Activated CD4-positive, alpha-beta T cell treated with anti-CD3 and anti-CD28 coated beads for 36 hours (primary cell): ENCODE measurements at regions not wholly inside any gene's neighbourhood (a gene's known extent, or its start where the extent isn't known, plus 50 kb on each side); places are given as distances from the start of the nearest gene placed in this dataset.

Source experiments
- ATAC-seq: fragments of 200-7000 bp; cut with Tn5 transposase; one replicate; pipeline ENCODE4 v1.10.0; 2021; ENCODE audit warnings: mild to moderate bottlenecking, moderate library complexity
- CTCF ChIA-PET: fragments of 350-600 bp; sonication (Branson Sonifier 250); formaldehyde crosslinking; loops from one replicate; lab custom pipeline; 2021; ENCODE audit warnings: antibody characterized with exemption; lab: Charles Lee
- POLR2A ChIA-PET: fragments of 350-600 bp; sonication (Branson Sonifier 250); formaldehyde crosslinking; loops from one replicate; lab custom pipeline; 2021; ENCODE audit warnings: antibody characterized with exemption, inconsistent platforms; lab: Charles Lee
- DNase-seq: peaks from one replicate; pipeline ENCODE4 v3.0.0-alpha.2; 2020
- H3K27ac Mint-ChIP-seq: one replicate; pipeline ENCODE4 v1.8.0; 2021; ENCODE audit warnings: mixed read lengths
- H3K27me3 Mint-ChIP-seq: one replicate; pipeline ENCODE4 v1.8.0; 2021; ENCODE audit warnings: mixed read lengths
- H3K36me3 Mint-ChIP-seq: one replicate; pipeline ENCODE4 v1.8.0; 2021; ENCODE audit warnings: low read depth, mixed read lengths
- H3K4me1 Mint-ChIP-seq: one replicate; pipeline ENCODE4 v1.8.0; 2021; ENCODE audit warnings: mixed read lengths
- H3K4me3 Mint-ChIP-seq: one replicate; pipeline ENCODE4 v1.8.0; 2021; ENCODE audit warnings: mild to moderate bottlenecking, moderate library complexity, mixed read lengths
- H3K9me3 Mint-ChIP-seq: one replicate; pipeline ENCODE4 v1.8.0; 2021; ENCODE audit warnings: low read depth, mixed read lengths
- intact Hi-C, 2 experiments: fragments of 100-400 bp; cut with DNase I in 1 of 2; cut with micrococcal nuclease in 1 of 2; formaldehyde crosslinking; loops; one replicate each; pipeline versions ENCODE4 v1.14.2 to v1.15.1; 2022 to 2024; cut with DNase I, micrococcal nuclease

- ChIA-PET CTCF (no interaction called here), POLR2A (no interaction called here)
- no peak overlapping the region for H3K4me3 Mint-ChIP-seq
- no peaks in the 10 kb centered on the region for H3K27me3 Mint-ChIP-seq
- intact Hi-C loops, result no loop called here
- peaks cover 16% of the 10 kb centered on the region for H3K9me3 Mint-ChIP-seq
- ATAC-seq (no peak), DNase-seq (no peak)
- no peak overlapping the region for H3K27ac Mint-ChIP-seq
- no peaks in the 10 kb centered on the region for H3K4me1 Mint-ChIP-seq
- H3K36me3 Mint-ChIP-seq, result no peaks in the 10 kb centered on the region
Measured at GRCh38 chr5:15233566-15233965, 266.4 kb upstream of the FBXL7 start.

GRCh38 chr5:15222156-15222555, 277.8 kb upstream of the FBXL7 start:
- no peaks in the 10 kb centered on the region for H3K4me1 Mint-ChIP-seq
- H3K36me3 Mint-ChIP-seq, result no peaks in the 10 kb centered on the region
- ChIA-PET POLR2A (no interaction called here), CTCF (no interaction called here)
- H3K4me3 Mint-ChIP-seq, result no peak overlapping the region
- H3K27ac Mint-ChIP-seq, result no peak overlapping the region
- DNase-seq (no peak), ATAC-seq (no peak)
- no peaks in the 10 kb centered on the region for H3K27me3 Mint-ChIP-seq
- intact Hi-C loops, result no loop called here
- H3K9me3 Mint-ChIP-seq, result peaks cover 25% of the 10 kb centered on the region

DNA sequence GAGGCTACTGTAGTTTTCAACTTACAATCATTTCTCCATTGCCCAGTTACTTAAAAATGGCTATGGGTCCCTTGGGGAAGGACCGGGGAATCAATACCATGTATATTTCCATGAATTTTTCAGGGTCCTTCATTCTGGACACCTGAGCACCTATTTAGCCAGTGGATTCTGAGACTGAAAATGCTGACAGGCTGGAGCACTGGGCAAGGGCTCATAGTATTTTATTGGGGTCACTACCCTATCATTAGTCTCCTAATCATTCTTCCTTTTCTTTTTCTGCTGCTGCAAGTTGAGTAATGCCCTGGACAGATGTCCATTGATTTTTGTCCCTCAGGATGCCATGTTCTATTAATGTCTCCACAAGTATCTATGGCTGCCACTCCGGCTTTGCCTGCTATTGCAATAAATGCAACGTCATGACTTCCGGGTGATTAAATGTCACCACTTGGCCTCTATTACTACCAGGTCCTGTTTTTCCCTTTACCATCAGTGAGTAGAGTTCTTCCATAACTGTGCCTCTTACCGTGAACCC, 279.3 kb upstream of the FBXL7 start:
- H3K27ac Mint-ChIP-seq, result no peak overlapping the region
- ATAC-seq, result no peak
- H3K4me1 Mint-ChIP-seq, result no peaks in the 10 kb centered on the region
- H3K27me3 Mint-ChIP-seq, result no peaks in the 10 kb centered on the region
- POLR2A ChIA-PET, result no interaction called here
- CTCF ChIA-PET, result no interaction called here
- H3K36me3 Mint-ChIP-seq, result no peaks in the 10 kb centered on the region
- intact Hi-C loops, result no loop called here
- H3K9me3 Mint-ChIP-seq, result peaks cover 34% of the 10 kb centered on the region
- H3K4me3 Mint-ChIP-seq, result no peak overlapping the region
- DNase-seq, result no peak

- Mint-ChIP-seq H3K27me3 (no peaks in the 10 kb centered on the region), H3K27ac (no peak overlapping the region), H3K4me1 (no peaks in the 10 kb centered on the region), H3K4me3 (no peak overlapping the region), H3K36me3 (no peaks in the 10 kb centered on the region), H3K9me3 (peaks cover 14% of the 10 kb centered on the region)
- DNase-seq (no peak), ATAC-seq (no peak)
- ChIA-PET POLR2A (no interaction called here), CTCF (no interaction called here)
- intact Hi-C loops, result no loop called here
Measured at GRCh38 chr5:15215056-15215455, 284.9 kb upstream of the FBXL7 start.

GRCh38 chr5:15214010-15214409, 286.0 kb upstream of the FBXL7 start:
- Mint-ChIP-seq H3K4me3 (no peak overlapping the region), H3K36me3 (no peaks in the 10 kb centered on the region), H3K9me3 (peaks cover 14% of the 10 kb centered on the region), H3K27me3 (no peaks in the 10 kb centered on the region), H3K4me1 (no peaks in the 10 kb centered on the region), H3K27ac (no peak overlapping the region)
- ATAC-seq (no peak), DNase-seq (no peak)
- intact Hi-C loops, result no loop called here
- ChIA-PET POLR2A (no interaction called here), CTCF (no interaction called here)

DNA sequence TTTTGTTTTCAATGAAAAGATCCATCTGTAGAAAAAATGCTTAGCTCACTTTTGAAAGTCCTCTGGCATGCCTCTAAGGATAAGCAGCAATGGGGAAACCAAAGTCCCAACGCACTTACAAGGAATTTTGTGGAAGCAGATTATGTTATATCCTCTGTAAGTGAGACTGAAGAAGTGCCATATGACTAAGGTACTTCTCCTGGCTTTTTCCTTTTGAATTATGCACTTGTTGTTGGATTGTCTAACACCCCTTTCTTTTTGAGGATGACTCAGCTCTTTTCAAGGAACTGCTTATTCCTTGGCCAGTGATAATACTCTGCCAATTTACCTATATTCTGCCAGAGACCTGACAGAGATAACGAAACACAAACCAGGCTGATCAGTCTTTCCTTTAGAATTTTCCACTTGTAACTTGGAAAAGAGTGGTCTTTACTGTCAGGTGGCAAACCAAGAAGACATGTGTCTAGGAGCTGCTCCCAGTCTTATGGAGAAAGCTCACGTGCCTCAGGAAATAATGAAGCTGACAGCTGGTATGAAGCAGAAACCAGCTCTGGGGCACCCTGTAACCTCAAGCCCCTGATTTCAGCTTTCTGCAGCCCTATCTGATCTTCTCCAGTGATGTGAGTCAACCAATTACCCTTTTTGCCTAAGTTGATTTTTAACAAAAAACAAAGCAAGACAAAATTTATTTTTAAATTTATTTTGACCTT, 290.8 kb upstream of the FBXL7 start:
- ATAC-seq, result no peak
- Mint-ChIP-seq H3K27me3 (no peaks in the 10 kb centered on the region), H3K4me1 (no peaks in the 10 kb centered on the region), H3K36me3 (no peaks in the 10 kb centered on the region), H3K27ac (no peak overlapping the region), H3K4me3 (no peak overlapping the region), H3K9me3 (peaks cover 12% of the 10 kb centered on the region)
- intact Hi-C loops, result no loop called here
- CTCF ChIA-PET, result interaction anchor here (0.8 kb wide), 1 partner anchor 103 kb away, joined by 3 read pairs; no protein-coding TSS in a partner anchor
- POLR2A ChIA-PET, result no interaction called here
- DNase-seq, result no peak

DNA sequence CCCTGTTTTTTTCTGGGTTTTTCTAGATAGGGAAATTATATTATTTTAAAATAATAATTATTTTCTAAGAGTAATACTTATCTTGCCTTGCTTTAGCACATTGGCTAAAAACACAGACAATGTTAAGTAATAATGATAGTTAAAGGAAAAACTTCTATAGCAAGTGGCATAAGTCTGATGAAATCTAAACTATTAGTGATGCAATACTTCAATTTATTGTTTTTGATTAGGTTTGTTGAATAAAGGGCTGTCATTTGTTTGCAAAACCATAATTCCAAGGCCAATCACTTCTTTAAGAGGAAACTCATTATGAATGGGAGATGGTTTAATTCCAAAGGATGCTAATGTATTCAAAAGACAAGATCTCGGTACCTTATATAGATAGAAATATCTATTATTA, 293.8 kb upstream of the FBXL7 start:
- no peak overlapping the region for H3K4me3 Mint-ChIP-seq

DNA sequence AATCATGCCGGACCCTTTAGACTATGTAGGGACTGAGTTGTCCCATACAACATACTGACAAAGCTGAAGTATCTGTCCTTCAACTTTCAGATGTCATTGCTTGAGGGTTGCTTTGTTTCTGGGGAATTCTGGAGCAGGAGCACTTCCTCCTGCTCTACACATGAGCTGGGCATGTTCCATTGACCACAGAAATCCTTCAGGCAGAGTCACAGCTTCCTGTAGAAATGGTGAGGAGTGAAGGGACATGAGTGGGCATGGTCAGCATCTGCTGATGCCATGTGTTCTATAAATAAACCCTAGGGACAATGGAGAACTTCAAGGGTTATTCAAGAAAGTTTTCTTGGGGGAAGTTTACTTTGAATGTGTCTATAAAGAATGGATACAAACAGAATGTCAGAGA, 296.6 kb upstream of the FBXL7 start:
- Mint-ChIP-seq H3K27me3 (no peaks in the 10 kb centered on the region), H3K9me3 (peaks cover 20% of the 10 kb centered on the region), H3K36me3 (no peaks in the 10 kb centered on the region), H3K4me3 (no peak overlapping the region), H3K4me1 (no peaks in the 10 kb centered on the region), H3K27ac (no peak overlapping the region)
- intact Hi-C loops, result no loop called here
- ChIA-PET POLR2A (no interaction called here), CTCF (no interaction called here)
- DNase-seq (no peak), ATAC-seq (no peak)

More for the DNA sequence above, 293.8 kb upstream of the FBXL7 start:
- Mint-ChIP-seq H3K27ac (no peak overlapping the region), H3K4me1 (no peaks in the 10 kb centered on the region), H3K36me3 (no peaks in the 10 kb centered on the region), H3K9me3 (peaks cover 22% of the 10 kb centered on the region), H3K27me3 (no peaks in the 10 kb centered on the region)
- CTCF ChIA-PET, result no interaction called here
- ATAC-seq (no peak), DNase-seq (no peak)
- POLR2A ChIA-PET, result no interaction called here
- intact Hi-C loops, result no loop called here

GRCh38 chr5:15191012-15191411, 309.0 kb upstream of the FBXL7 start:
- Mint-ChIP-seq H3K27ac (no peak overlapping the region), H3K27me3 (no peaks in the 10 kb centered on the region)
- POLR2A ChIA-PET, result no interaction called here

DNA sequence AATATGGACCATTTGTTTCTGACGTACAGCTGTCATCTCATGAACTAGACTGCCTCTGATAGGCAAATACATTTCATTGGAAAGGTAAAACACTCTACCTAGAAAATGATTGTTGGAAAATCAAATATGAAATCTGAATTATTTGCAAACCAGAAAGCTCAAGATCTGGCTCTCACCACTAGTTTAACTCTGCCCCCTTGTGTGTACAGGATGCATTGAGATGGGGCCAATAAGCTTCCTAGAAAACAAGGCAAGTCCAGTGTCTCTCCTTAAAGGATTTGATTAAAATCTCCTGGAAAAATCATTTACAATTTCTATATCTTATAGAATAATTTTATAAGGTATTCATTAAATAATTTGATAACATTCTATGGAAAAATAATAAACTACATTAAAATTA, 311.9 kb upstream of the ANKH start:
- ATAC-seq, result no peak
- Mint-ChIP-seq H3K4me1 (no peaks in the 10 kb centered on the region), H3K36me3 (no peaks in the 10 kb centered on the region), H3K9me3 (peaks cover 15% of the 10 kb centered on the region), H3K27me3 (no peaks in the 10 kb centered on the region), H3K27ac (no peak overlapping the region), H3K4me3 (no peak overlapping the region)
- intact Hi-C loops, result no loop called here
- DNase-seq, result no peak
- POLR2A ChIA-PET, result no interaction called here
- CTCF ChIA-PET, result no interaction called here

More at GRCh38 chr5:15191012-15191411, 309.0 kb upstream of the FBXL7 start:
- peaks cover 21% of the 10 kb centered on the region for H3K9me3 Mint-ChIP-seq
- CTCF ChIA-PET, result no interaction called here
- intact Hi-C loops, result no loop called here
- H3K4me1 Mint-ChIP-seq, result no peaks in the 10 kb centered on the region
- DNase-seq (no peak), ATAC-seq (no peak)
- H3K4me3 Mint-ChIP-seq, result no peak overlapping the region
- H3K36me3 Mint-ChIP-seq, result no peaks in the 10 kb centered on the region

DNA sequence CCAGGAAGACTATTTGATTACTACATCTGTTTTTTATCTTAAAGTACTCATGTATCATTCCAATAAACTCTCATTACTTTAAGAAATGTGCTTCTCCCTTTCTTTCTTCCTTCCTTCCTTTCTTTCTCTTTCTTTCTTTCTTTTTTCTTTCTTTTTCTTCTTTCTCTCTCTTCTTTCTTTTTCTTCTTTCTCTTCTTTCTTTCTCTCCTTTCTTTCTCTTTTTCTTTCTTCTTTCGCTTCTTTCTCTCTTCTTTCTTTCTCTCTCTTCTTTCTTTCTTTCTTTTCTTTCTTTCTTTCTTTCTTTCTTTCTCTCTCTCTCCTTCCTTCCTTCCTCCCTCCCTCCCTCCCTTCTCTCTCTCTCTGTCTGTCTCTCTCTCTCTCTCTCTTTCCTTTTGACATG, 298.6 kb upstream of the ANKH start:
- H3K36me3 Mint-ChIP-seq, result no peaks in the 10 kb centered on the region
- H3K9me3 Mint-ChIP-seq, result peaks cover 28% of the 10 kb centered on the region
- POLR2A ChIA-PET, result no interaction called here
- H3K27ac Mint-ChIP-seq, result no peak overlapping the region
- ATAC-seq (no peak), DNase-seq (no peak)
- CTCF ChIA-PET, result no interaction called here
- H3K4me1 Mint-ChIP-seq, result no peaks in the 10 kb centered on the region
- intact Hi-C loops, result no loop called here
- H3K27me3 Mint-ChIP-seq, result no peaks in the 10 kb centered on the region
- H3K4me3 Mint-ChIP-seq, result no peak overlapping the region

DNA sequence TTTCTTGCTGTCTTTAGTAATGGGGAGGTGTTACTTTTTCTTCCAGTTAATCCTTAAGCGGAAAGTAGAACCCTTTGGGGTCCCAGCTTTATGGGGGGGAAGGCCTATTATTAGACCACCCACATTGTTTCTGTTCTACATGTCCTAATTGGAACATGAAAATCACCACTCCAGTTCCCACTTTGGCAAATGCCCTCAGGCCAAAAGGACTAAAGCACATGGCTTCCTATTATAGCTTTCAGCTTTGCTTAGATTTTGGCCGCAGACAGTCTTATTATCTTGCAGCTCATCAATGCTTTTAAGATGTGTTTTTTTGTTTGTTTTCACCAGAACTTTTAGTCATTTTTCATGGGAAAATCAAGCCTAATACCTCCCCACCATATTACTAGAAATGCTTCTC, 296.8 kb upstream of the ANKH start:
- intact Hi-C loops, result no loop called here
- ATAC-seq, result no peak
- no peaks in the 10 kb centered on the region for H3K4me1 Mint-ChIP-seq
- POLR2A ChIA-PET, result no interaction called here
- no peaks in the 10 kb centered on the region for H3K27me3 Mint-ChIP-seq
- no peak for DNase-seq
- no peak overlapping the region for H3K27ac Mint-ChIP-seq
- H3K36me3 Mint-ChIP-seq, result no peaks in the 10 kb centered on the region
- H3K9me3 Mint-ChIP-seq, result peaks cover 34% of the 10 kb centered on the region
- H3K4me3 Mint-ChIP-seq, result no peak overlapping the region
- CTCF ChIA-PET, result interaction anchor here (1.2 kb wide), 1 partner anchor 63 kb away, joined by 3 read pairs; no protein-coding TSS in a partner anchor
